ENCODE measurements at regions not wholly inside any gene's neighbourhood (a gene's known extent, or its start where the extent isn't known, plus 50 kb on each side); places are given as distances from the start of the nearest gene placed in this dataset.

- Histone ChIP-seq H3K4me1 (no peaks in the 10 kb centered on the region), H3K4me3 (ENCODE audit: low read depth, low read length) (no peak overlapping the region), H3K36me3 (ENCODE audit: control insufficient read depth, insufficient read depth, low read length) (no peaks in the 10 kb centered on the region), H3K9me3 (no peaks in the 10 kb centered on the region), H3K27me3 (replicated peaks; ENCODE audit: control insufficient read depth, insufficient read depth, low read length) (no peaks in the 10 kb centered on the region)
- H3K36me3 Mint-ChIP-seq (ENCODE audit: insufficient read depth, unreplicated experiment) = no peaks in the 10 kb centered on the region
- no peak for DNase-seq
- no peak overlapping the region for H3K27ac Mint-ChIP-seq (ENCODE audit: unreplicated experiment)
- no peaks in the 10 kb centered on the region for H3K27me3 Mint-ChIP-seq (ENCODE audit: insufficient read depth, unreplicated experiment)
- no TSS peak for BruUV-seq (replicated peaks)
- no peaks in the 10 kb centered on the region for H3K9me3 Mint-ChIP-seq (ENCODE audit: unreplicated experiment)
- no peak for TF ChIP-seq CTCF (IDR thresholded peaks at IDR 0.05; ENCODE audit: insufficient read depth in 1 of 2, low read depth in 1 of 2, low read length in 1 of 2, severe bottlenecking in 1 of 2, unreplicated experiment in 1 of 2)
- ChIA-PET POLR2A (no interaction called here), CTCF (no interaction called here)
- intact Hi-C loops (cut with micrococcal nuclease; ENCODE audit: unreplicated experiment) = no loop called here
- H3K4me3 Mint-ChIP-seq (ENCODE audit: unreplicated experiment) = no peak overlapping the region
- H3K4me1 Mint-ChIP-seq (ENCODE audit: low read depth, unreplicated experiment) = peaks cover under 1% of the 10 kb centered on the region
Observed at GRCh38 chrX:35670889-35671288, 127.3 kb upstream of the MAGEB16 start.

- POLR2A ChIA-PET = no interaction called here
Observed at GRCh38 chrX:35675151-35675550, 123.0 kb upstream of the MAGEB16 start.

GRCh38 chrX:35680940-35681346 lies 117.2 kb upstream of the MAGEB16 start:
- Mint-ChIP-seq H3K4me3 (ENCODE audit: unreplicated experiment) (no peak overlapping the region), H3K27me3 (ENCODE audit: insufficient read depth, unreplicated experiment) (no peaks in the 10 kb centered on the region), H3K9me3 (ENCODE audit: unreplicated experiment) (no peaks in the 10 kb centered on the region), H3K27ac (ENCODE audit: unreplicated experiment) (no peak overlapping the region), H3K36me3 (ENCODE audit: insufficient read depth, unreplicated experiment) (no peaks in the 10 kb centered on the region), H3K4me1 (ENCODE audit: low read depth, unreplicated experiment) (no peaks in the 10 kb centered on the region)
- no peaks in the 10 kb centered on the region for H3K9me3 ChIP-seq
- no TSS peak for BruUV-seq (replicated peaks)
- TF ChIP-seq CTCF (IDR thresholded peaks at IDR 0.05; ENCODE audit: insufficient read depth in 1 of 2, low read depth in 1 of 2, low read length in 1 of 2, severe bottlenecking in 1 of 2, unreplicated experiment in 1 of 2) = no peak
- H3K4me1 ChIP-seq = no peaks in the 10 kb centered on the region
- DNase-seq = no peak
- ChIA-PET POLR2A (no interaction called here), CTCF (no interaction called here)
- no peaks in the 10 kb centered on the region for H3K36me3 ChIP-seq (ENCODE audit: control insufficient read depth, insufficient read depth, low read length)
- H3K27me3 ChIP-seq (replicated peaks; ENCODE audit: control insufficient read depth, insufficient read depth, low read length) = no peaks in the 10 kb centered on the region
- H3K4me3 ChIP-seq (ENCODE audit: low read depth, low read length) = no peak overlapping the region
- intact Hi-C loops (cut with micrococcal nuclease; ENCODE audit: unreplicated experiment) = no loop called here

More at GRCh38 chrX:35675151-35675550, 123.0 kb upstream of the MAGEB16 start:
- Mint-ChIP-seq H3K4me3 (ENCODE audit: unreplicated experiment) (no peak overlapping the region), H3K27ac (ENCODE audit: unreplicated experiment) (no peak overlapping the region), H3K27me3 (ENCODE audit: insufficient read depth, unreplicated experiment) (no peaks in the 10 kb centered on the region), H3K4me1 (ENCODE audit: low read depth, unreplicated experiment) (no peaks in the 10 kb centered on the region), H3K9me3 (ENCODE audit: unreplicated experiment) (no peaks in the 10 kb centered on the region), H3K36me3 (ENCODE audit: insufficient read depth, unreplicated experiment) (no peaks in the 10 kb centered on the region)
- no peaks in the 10 kb centered on the region for H3K9me3 ChIP-seq
- BruUV-seq (replicated peaks) = no TSS peak
- no peak for TF ChIP-seq CTCF (IDR thresholded peaks at IDR 0.05; ENCODE audit: insufficient read depth in 1 of 2, low read depth in 1 of 2, low read length in 1 of 2, severe bottlenecking in 1 of 2, unreplicated experiment in 1 of 2)
- no peaks in the 10 kb centered on the region for H3K27me3 ChIP-seq (replicated peaks; ENCODE audit: control insufficient read depth, insufficient read depth, low read length)
- no peak overlapping the region for H3K4me3 ChIP-seq (ENCODE audit: low read depth, low read length)
- CTCF ChIA-PET = no interaction called here
- intact Hi-C loops (cut with micrococcal nuclease; ENCODE audit: unreplicated experiment) = no loop called here
- H3K4me1 ChIP-seq = no peaks in the 10 kb centered on the region
- no peaks in the 10 kb centered on the region for H3K36me3 ChIP-seq (ENCODE audit: control insufficient read depth, insufficient read depth, low read length)
- no peak for DNase-seq
